Activated T-cell treated with anti-CD3 and anti-CD28 coated beads, Interleukin-2, amount 50 U/mL, for 24 hours (primary cell): ENCODE measurements at regions not wholly inside any gene's neighbourhood (a gene's known extent, or its start where the extent isn't known, plus 50 kb on each side); places are given as distances from the start of the nearest gene placed in this dataset.
"Not testable (repeated sequence)": the region's sequence is repeated elsewhere in the genome, so short reads cannot be mapped to it uniquely, and the experiment has no call there.

ENCODE experiments used
- DNase-seq: peaks from one replicate; pipeline ENCODE4 v3.0.0-alpha.2; 2020
- H3K27ac Mint-ChIP-seq: 2 replicates; pipeline ENCODE4 v1.8.0; 2020; ENCODE audit warnings: mild to moderate bottlenecking, mixed read lengths
- H3K27me3 Mint-ChIP-seq: 2 replicates; pipeline ENCODE4 v1.8.0; 2020; ENCODE audit warnings: mixed read lengths
- H3K36me3 Mint-ChIP-seq: 2 replicates; pipeline ENCODE4 v1.8.0; 2020; ENCODE audit warnings: low read depth, mixed read lengths
- H3K4me1 Mint-ChIP-seq: 2 replicates; pipeline ENCODE4 v1.8.0; 2020; ENCODE audit warnings: low read depth, mixed read lengths
- H3K4me3 Mint-ChIP-seq: 2 replicates; pipeline ENCODE4 v1.8.0; 2020; ENCODE audit warnings: mild to moderate bottlenecking, moderate library complexity, mixed read lengths
- H3K9me3 Mint-ChIP-seq: 2 replicates; pipeline ENCODE4 v1.8.0; 2020; ENCODE audit warnings: mixed read lengths

GRCh38 chr6:147651-148050 lies 144.6 kb upstream of the DUSP22 start:
- DNase-seq, H3K27ac Mint-ChIP-seq, H3K4me1 Mint-ChIP-seq, H3K4me3 Mint-ChIP-seq, H3K36me3 Mint-ChIP-seq, H3K9me3 Mint-ChIP-seq: not testable (repeated sequence)
- peaks cover 17% of the 10 kb centered on the region for H3K27me3 Mint-ChIP-seq

GRCh38 chr6:148051-148984 lies 144.0 kb upstream of the DUSP22 start:
- H3K27ac Mint-ChIP-seq, H3K4me3 Mint-ChIP-seq, H3K9me3 Mint-ChIP-seq, H3K36me3 Mint-ChIP-seq: not testable (repeated sequence)
- H3K4me1 Mint-ChIP-seq, result peaks cover 11% of the 10 kb centered on the region
- peaks cover 24% of the 10 kb centered on the region for H3K27me3 Mint-ChIP-seq
- DNase-seq, result peak; percentile 79

GRCh38 chr6:150147-150546 lies 142.1 kb upstream of the DUSP22 start:
- not testable (repeated sequence) for DNase-seq, H3K9me3 Mint-ChIP-seq, H3K4me3 Mint-ChIP-seq, H3K27ac Mint-ChIP-seq, H3K36me3 Mint-ChIP-seq
- Mint-ChIP-seq H3K27me3 (peaks cover 38% of the 10 kb centered on the region), H3K4me1 (peaks cover 25% of the 10 kb centered on the region)

GRCh38 chr6:152436-152835 lies 139.9 kb upstream of the DUSP22 start:
- H3K27ac Mint-ChIP-seq, DNase-seq, H3K4me3 Mint-ChIP-seq, H3K36me3 Mint-ChIP-seq, H3K9me3 Mint-ChIP-seq: not testable (repeated sequence)
- peaks cover 59% of the 10 kb centered on the region for H3K27me3 Mint-ChIP-seq
- peaks cover 42% of the 10 kb centered on the region for H3K4me1 Mint-ChIP-seq

- H3K27me3 Mint-ChIP-seq, result peaks cover 63% of the 10 kb centered on the region
- not testable (repeated sequence) for H3K27ac Mint-ChIP-seq, H3K9me3 Mint-ChIP-seq, H3K4me3 Mint-ChIP-seq, DNase-seq, H3K36me3 Mint-ChIP-seq
- peaks cover 42% of the 10 kb centered on the region for H3K4me1 Mint-ChIP-seq
Measured at GRCh38 chr6:153026-153425, 139.3 kb upstream of the DUSP22 start.

- Mint-ChIP-seq H3K27me3 (peaks cover 69% of the 10 kb centered on the region), H3K4me1 (peaks cover 42% of the 10 kb centered on the region)
- not testable (repeated sequence) for H3K27ac Mint-ChIP-seq, DNase-seq, H3K36me3 Mint-ChIP-seq, H3K9me3 Mint-ChIP-seq, H3K4me3 Mint-ChIP-seq
Measured at GRCh38 chr6:153867-154266, 138.4 kb upstream of the DUSP22 start.

- Mint-ChIP-seq H3K27me3 (peaks cover 76% of the 10 kb centered on the region), H3K27ac (peak overlapping the region; percentile 70), H3K4me1 (peaks cover 42% of the 10 kb centered on the region)
- H3K9me3 Mint-ChIP-seq, H3K4me3 Mint-ChIP-seq, H3K36me3 Mint-ChIP-seq, DNase-seq: not testable (repeated sequence)
Measured at GRCh38 chr6:154321-155092, 137.8 kb upstream of the DUSP22 start.

GRCh38 chr6:156010-156409 lies 136.3 kb upstream of the DUSP22 start:
- no peaks in the 10 kb centered on the region for H3K36me3 Mint-ChIP-seq
- peaks cover 42% of the 10 kb centered on the region for H3K4me1 Mint-ChIP-seq
- DNase-seq, result no peak
- no peak overlapping the region for H3K4me3 Mint-ChIP-seq
- no peak overlapping the region for H3K27ac Mint-ChIP-seq
- H3K27me3 Mint-ChIP-seq, result peaks cover 83% of the 10 kb centered on the region
- H3K9me3 Mint-ChIP-seq, result no peaks in the 10 kb centered on the region

GRCh38 chr6:156441-157140 lies 135.7 kb upstream of the DUSP22 start:
- H3K36me3 Mint-ChIP-seq, H3K4me3 Mint-ChIP-seq, DNase-seq, H3K9me3 Mint-ChIP-seq: not testable (repeated sequence)
- peaks cover 41% of the 10 kb centered on the region for H3K4me1 Mint-ChIP-seq
- H3K27me3 Mint-ChIP-seq, result peaks cover 84% of the 10 kb centered on the region
- peak overlapping the region; percentile 12 for H3K27ac Mint-ChIP-seq

GRCh38 chr6:157176-157575 lies 135.1 kb upstream of the DUSP22 start:
- not testable (repeated sequence) for DNase-seq, H3K9me3 Mint-ChIP-seq, H3K36me3 Mint-ChIP-seq, H3K4me3 Mint-ChIP-seq
- H3K27ac Mint-ChIP-seq, result peak overlapping the region; percentile 12
- H3K4me1 Mint-ChIP-seq, result peaks cover 37% of the 10 kb centered on the region
- peaks cover 78% of the 10 kb centered on the region for H3K27me3 Mint-ChIP-seq

- H3K27ac Mint-ChIP-seq, H3K36me3 Mint-ChIP-seq, H3K4me1 Mint-ChIP-seq, H3K9me3 Mint-ChIP-seq, DNase-seq, H3K4me3 Mint-ChIP-seq: not testable (repeated sequence)
- peaks cover 39% of the 10 kb centered on the region for H3K27me3 Mint-ChIP-seq
Measured at GRCh38 chr6:161657-162056, 130.6 kb upstream of the DUSP22 start.

GRCh38 chr6:164720-165119 lies 127.6 kb upstream of the DUSP22 start:
- Mint-ChIP-seq H3K36me3 (no peaks in the 10 kb centered on the region), H3K27me3 (peaks cover 14% of the 10 kb centered on the region), H3K9me3 (no peaks in the 10 kb centered on the region), H3K27ac (no peak overlapping the region), H3K4me1 (no peaks in the 10 kb centered on the region), H3K4me3 (no peak overlapping the region)
- DNase-seq, result no peak

GRCh38 chr6:165263-165662 lies 127.0 kb upstream of the DUSP22 start:
- Mint-ChIP-seq H3K27me3 (peaks cover 12% of the 10 kb centered on the region), H3K4me1 (no peaks in the 10 kb centered on the region)

GRCh38 chr6:165906-166305 lies 126.4 kb upstream of the DUSP22 start:
- no peak overlapping the region for H3K27ac Mint-ChIP-seq
- no peak overlapping the region for H3K4me3 Mint-ChIP-seq
- no peaks in the 10 kb centered on the region for H3K36me3 Mint-ChIP-seq
- no peaks in the 10 kb centered on the region for H3K9me3 Mint-ChIP-seq
- no peak for DNase-seq
- H3K4me1 Mint-ChIP-seq, result no peaks in the 10 kb centered on the region
- peaks cover 8% of the 10 kb centered on the region for H3K27me3 Mint-ChIP-seq

More at GRCh38 chr6:165263-165662, 127.0 kb upstream of the DUSP22 start:
- Mint-ChIP-seq H3K9me3 (no peaks in the 10 kb centered on the region), H3K36me3 (no peaks in the 10 kb centered on the region), H3K27ac (no peak overlapping the region), H3K4me3 (no peak overlapping the region)
- no peak for DNase-seq
